ENCODE measurements at regions not wholly inside any gene's neighbourhood (a gene's known extent, or its start where the extent isn't known, plus 50 kb on each side); places are given as distances from the start of the nearest gene placed in this dataset.

DNA sequence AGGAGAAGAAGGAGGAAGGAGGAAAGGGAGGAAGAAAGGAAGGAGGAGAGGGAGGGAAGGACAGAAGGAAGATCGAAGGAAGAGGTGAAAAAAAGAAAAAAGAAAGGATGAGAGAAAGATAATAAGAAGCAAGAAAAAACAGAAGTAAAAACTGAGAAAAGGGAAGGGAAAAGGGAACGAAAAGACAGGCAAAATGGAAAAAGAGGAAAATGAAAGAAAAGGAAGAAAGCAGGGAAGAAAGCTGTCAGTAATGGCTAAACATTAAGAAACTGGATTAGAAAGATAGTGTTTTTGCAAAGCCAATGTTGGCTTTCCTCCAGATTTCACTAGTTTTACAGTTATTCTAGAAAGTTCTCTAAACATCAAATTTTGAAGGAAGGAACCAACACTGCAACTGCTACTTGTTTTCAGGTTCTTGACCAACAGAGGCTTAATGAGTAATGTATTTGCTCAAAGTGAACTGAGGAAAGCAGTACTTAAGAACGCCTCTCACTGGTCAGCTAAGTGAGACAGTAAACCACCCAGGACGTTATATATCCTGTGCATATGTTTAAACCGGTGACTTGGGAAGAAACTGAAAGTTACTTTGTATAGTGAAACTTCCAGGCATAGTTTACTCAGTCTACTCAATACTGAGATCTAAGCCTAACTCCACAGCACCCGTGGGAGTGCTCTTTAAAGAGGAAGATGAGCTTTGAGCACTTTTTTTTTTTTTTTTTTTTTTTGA, 286.2 kb upstream of the TRIB2 start:
- ATAC-seq: no peak
- intact Hi-C loops (cut with micrococcal nuclease): no loop called here

DNA sequence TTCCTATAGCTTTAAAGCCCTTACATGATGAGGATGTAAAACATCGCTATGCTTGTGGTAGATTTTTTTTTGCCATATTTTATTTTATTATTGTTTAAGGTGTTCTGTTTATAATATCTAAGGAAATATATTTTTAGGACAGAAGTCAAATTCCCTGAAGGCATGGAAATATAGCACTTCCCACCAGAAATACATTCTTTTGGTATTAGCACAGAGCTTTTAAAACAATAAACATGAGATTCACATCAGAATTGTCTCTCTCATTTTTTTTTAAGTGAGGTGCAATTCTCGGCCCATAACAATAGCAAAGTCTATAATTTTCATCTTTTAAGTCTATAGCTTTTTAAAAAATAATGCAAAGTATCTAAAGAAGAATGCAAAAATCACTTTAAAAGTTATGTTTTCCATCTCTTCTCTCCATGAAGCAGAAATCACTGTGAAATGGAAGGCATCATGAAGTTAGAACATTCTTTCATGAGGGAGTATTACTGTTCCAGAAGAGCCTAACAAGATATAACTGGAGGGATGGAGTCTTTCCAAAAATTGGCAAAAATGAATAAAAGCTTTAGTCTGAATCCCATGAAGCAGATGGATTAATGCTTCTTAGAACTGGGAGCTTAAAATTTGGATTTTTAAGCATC, 283.6 kb upstream of the TRIB2 start:
- ATAC-seq: no peak
- no peak for DNase-seq
- intact Hi-C loops (cut with micrococcal nuclease): no loop called here

More for the DNA sequence above, 286.2 kb upstream of the TRIB2 start:
- no peak for DNase-seq

DNA sequence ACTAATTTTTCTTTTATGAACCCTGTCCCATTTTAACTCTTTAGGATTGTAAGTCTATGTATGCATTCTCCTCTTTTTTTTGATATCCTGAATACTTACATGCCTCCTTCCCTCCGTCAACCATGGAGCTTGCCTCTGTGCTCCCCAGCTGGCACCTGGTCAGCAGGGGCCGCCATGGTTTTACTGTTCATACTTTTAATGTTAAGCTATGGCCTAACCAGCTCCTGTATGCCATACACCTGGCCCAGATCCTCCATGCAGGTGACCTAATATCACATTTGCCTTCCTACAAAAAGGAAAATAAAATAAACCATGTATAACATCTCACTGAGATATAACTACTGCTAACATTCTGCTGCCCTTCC, 283.1 kb upstream of the TRIB2 start:
- ATAC-seq: no peak
- DNase-seq: no peak
- intact Hi-C loops (cut with micrococcal nuclease): no loop called here

DNA sequence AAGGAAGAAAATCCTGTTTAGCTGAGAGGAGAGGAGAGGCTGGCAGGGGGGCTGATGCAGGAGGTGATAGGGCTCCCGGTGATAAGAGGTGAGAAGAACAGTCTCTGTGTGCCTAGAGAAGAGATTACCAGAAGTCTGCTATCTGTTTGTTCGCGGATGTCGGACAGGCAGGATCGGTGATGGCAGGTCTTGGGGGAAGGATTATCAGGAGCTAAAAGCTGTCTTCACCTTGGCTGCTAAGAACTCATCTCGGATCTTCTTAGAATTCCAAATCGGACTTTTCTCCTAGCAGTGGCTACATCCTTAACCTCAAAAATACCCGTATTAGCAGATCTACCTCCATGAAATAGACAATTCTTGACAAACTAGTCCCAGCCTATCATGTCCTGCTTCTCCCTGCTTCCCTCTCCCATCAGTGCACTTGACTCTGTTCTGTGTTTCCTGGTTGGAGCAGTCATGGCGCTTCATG, 282.1 kb upstream of the TRIB2 start:
- intact Hi-C loops (cut with micrococcal nuclease): no loop called here
- no peak for DNase-seq
- ATAC-seq: no peak

DNA sequence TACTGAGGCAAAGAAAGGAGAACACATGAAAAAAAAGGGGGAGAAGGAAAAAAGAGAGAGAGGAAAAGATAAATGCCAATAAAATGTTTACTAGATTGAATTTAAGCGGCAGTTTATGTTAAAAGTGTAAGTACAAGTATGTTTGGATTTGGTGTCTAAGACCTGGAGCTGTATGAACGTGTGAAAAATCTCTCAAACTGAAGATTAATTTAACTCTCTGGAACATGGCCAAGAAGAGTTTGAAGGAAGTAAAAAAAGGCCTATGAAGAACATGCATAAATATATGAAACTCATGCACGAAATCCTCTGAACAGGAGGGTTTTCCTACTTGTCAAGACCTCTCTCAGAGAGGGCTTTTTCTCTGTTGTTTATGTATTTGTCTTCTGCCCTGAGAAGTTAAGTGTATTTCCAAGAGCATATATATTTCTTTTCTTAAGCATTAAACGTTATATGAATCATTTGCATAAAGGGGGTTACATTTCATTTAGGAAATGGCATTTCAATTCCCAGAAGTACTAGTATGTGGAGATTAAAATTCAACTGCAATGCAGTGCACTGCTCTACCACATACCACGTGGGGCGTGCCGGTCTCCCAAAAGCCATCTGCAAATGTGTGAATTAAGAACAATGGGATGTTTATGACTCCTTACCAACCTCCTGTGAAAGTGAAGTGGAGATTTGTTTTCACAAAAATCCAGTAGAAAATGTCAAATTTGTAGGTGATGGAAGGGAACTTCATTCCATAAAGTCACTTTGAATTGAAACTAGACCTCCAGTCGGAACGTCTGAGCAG, 281.1 kb upstream of the TRIB2 start:
- DNase-seq: no peak
- no peak for ATAC-seq
- intact Hi-C loops (cut with micrococcal nuclease): no loop called here

DNA sequence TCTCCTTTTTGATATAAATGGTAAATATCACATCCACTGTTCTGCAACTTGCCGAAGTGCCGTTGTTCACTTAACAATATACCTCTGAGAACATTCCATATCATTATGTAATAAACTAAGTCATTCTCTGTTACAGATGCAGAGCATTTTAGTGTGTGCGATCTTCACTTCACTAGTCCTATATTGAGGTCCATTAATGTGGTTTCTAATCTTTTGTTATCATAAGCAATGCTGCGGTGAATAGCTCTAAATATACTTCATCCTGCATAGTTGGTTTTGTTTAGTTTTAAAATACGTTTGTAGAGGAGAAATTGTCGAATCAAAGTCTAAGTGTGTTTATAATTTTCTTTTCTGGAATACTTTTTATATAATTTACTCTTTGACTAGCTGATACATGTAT, 280.3 kb upstream of the TRIB2 start:
- DNase-seq: no peak
- intact Hi-C loops (cut with micrococcal nuclease): no loop called here
- no peak for ATAC-seq

DNA sequence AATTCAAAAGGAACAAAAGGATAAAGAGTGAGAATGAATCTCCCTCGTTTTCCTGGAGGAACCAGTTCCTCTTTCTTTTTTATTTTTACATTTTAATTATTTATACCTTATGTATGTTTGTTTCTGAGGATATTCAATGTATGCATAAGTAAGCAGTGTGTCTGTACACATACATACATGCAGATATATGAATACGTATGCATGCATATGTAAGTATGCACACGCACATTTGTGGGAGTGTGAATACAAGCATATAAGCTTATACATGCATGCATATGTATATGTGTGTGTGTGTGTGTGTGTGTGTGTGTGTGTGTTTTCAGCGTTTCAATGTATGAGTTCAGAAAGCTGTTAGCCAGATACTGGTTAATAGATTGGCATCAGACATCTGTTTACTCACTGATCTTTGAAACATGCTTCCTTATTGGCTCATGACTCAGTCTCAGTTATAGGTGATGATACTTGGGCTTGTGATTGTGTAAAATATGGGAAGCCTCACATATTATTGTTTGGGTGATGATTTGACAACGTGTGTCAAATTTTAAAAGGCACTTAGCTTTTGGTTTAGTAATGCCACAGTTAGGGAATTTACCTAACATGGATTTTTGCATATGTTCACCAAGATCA, 279.7 kb upstream of the TRIB2 start:
- DNase-seq: no peak
- ATAC-seq: no peak
- intact Hi-C loops (cut with micrococcal nuclease): no loop called here

DNA sequence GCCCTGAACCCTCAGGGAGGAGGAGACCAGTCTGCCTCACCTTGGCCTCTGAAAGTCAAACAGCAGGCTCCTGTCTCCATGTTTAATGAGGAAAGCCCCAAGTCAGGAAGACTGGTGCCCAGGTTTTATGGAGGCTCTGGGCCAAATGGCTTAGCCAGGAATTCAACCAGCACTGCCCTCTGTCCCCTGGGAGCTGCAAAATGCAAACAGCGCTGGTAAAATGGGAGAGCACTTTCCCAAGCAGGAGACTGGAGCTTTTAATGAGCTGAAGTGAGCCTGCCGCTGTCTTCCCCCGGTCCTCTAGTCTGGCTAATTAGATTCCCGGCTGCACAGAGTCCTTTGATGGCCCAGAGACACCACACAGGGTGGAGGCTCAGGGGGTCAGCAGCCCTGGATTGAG, 276.0 kb upstream of the TRIB2 start:
- no peak for DNase-seq
- ATAC-seq: no peak
- intact Hi-C loops (cut with micrococcal nuclease): no loop called here

DNA sequence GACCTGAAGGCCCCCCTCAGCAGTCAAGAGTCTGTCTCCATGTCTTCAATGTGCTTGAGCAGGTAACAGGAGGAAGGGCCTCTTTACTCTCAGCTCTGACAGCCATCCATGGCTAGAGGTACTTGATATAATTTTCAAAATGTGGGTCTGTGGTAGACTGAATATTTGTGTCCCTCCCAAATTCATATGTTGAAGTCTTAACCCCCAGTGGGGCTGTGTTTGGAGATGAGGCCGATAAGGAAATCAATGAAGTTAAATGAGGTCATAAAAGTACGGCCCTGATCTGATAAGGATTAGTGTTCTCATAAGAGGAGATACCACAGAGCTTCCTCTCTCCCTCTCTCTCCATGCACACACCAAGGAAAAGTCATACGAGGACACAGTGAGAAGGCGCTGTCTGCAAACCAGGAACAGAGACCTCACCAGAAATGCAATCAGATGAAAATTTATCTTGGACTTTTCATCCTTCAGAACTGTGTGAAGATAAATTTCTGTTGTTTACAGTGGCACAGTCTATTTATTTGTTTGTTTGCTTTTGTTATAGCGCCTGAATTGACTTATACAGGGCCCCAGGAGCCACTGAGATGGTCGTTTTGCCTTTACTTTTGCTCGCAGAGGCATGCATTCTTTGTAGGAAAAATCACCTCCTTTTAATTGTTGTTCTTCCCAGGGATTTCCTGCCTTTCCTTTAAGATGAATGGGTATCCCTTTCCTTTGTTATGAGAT, 274.8 kb upstream of the TRIB2 start:
- ATAC-seq (no peak), DNase-seq (no peak)
- intact Hi-C loops (cut with micrococcal nuclease): no loop called here

DNA sequence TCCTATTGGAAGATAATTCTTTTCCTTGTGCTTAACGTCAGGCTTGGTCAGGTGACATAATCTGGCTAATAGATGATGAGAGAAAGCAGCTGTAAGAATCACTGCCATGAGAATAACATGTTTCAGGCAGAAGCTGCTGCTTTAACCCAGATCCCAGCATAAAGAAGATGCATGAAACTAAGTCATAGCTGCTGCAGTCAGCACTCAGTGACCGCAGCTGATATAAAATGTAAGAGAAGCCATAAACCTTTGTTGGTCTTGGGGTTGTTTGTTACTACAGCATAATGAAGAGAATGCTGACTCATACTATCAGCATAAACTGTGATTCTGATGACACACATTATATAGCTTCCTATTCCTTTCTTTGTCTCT, 274.3 kb upstream of the TRIB2 start:
- no peak for DNase-seq
- no peak for ATAC-seq
- intact Hi-C loops (cut with micrococcal nuclease): no loop called here

DNA sequence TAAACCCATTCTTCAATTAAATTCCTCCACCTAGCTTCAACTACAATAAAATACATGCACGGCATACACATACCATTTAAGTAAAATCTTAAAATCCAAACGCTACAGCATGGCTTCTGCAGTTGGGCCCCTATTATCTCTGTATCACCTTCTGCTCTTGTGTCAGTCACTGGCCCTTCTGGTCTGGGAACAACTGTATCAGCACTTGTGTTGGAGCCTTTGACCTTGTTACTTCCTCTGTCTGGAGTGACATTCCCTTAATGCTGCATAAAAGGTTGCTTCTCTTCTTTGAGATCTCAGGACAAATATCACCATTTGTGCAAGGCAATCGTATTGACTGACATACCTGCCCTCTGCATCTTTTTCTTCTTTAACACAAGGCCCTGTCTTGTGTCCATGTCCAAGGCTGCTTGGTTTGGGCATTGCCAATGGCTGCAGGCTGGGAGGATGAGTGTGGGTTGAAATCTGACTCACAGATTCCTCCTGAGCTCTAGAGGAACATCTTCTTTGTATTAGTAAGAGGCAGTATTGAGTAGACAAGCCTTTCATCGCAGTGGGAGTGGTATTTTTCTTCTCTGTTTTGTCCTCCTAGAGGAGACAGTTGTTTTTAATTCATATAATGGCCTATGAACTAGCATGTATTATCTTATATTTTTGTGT, 267.8 kb upstream of the TRIB2 start:
- intact Hi-C loops (cut with micrococcal nuclease): no loop called here
- no peak for DNase-seq
- peak; percentile 37 for ATAC-seq

DNA sequence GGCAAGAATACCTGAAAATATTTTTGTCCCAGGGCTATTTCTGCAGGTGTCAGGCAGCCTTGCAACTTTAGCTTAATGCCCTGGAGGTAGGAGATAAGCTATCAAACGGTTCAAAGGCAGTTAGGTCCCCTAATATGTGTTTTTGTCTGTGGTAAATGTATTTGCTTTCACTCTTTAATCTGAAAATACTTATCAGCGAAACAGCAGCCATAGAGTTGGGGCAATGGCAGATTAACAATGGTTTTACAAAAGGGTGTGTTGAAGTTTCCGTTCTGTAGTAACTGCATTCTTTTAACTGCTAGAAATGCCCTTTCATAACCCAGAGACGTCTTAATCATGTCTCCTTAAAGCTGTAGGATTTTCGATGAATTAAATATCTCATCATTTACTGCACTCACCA, 265.0 kb upstream of the TRIB2 start:
- no peak for ATAC-seq
- DNase-seq: no peak
- intact Hi-C loops (cut with micrococcal nuclease): no loop called here

DNA sequence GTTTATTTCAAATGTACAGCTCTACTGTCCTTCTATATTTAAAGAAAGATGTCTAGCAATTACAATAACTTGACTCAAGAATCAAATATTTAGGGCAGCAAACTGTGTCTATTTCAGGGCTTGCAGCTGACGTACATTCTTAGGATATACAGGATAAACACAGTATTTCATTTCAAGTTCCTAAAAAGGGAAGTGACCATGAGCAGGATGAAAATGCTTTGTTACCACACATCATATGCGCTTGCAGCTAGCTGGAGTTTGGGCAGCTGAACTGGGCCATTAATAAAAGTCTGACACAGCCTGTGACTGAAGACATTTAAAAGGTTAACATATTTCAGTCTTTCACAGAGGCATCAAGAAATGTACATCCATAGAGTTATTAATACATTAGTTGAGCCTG, 264.6 kb upstream of the TRIB2 start:
- intact Hi-C loops (cut with micrococcal nuclease): no loop called here
- no peak for DNase-seq
- no peak for ATAC-seq

DNA sequence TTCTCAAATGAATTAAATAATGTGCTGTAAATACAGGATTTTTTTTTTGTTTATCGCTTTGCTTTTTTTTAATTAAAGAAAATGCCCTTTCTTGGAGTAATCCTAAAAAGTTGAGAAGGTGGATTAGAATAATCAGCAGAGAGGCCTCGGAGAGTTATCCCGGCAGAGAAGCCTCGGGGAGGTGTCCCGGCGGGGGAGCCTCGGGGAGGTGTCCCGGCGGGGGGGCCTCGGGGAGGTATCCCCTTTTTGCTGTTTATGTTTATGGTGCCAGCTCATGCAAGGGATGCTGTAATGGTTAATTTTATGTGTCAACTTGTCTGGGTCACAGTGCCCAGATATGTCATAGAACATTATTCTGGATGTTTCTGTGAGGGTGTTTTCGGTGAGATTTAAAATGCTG, 263.0 kb upstream of the TRIB2 start:
- intact Hi-C loops (cut with micrococcal nuclease): no loop called here
- DNase-seq: no peak
- no peak for ATAC-seq

DNA sequence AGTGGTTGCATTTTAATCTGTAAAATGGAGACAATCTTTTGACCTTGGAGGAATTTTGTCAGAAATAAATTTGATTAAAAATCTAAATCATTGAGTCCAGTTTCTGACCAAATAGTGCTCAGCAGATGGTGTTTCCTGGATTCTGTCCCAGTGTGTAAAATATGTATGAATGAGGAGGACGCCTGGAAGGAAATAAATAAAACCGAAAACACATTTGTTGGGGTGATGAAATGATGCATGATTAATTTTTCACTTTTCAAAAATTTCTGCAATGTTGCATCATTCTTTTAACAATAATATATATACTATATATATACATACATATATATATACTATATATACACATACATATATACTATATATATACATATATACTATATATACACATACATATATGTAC, 261.1 kb upstream of the TRIB2 start:
- DNase-seq: no peak
- intact Hi-C loops (cut with micrococcal nuclease): no loop called here
- no peak for ATAC-seq

DNA sequence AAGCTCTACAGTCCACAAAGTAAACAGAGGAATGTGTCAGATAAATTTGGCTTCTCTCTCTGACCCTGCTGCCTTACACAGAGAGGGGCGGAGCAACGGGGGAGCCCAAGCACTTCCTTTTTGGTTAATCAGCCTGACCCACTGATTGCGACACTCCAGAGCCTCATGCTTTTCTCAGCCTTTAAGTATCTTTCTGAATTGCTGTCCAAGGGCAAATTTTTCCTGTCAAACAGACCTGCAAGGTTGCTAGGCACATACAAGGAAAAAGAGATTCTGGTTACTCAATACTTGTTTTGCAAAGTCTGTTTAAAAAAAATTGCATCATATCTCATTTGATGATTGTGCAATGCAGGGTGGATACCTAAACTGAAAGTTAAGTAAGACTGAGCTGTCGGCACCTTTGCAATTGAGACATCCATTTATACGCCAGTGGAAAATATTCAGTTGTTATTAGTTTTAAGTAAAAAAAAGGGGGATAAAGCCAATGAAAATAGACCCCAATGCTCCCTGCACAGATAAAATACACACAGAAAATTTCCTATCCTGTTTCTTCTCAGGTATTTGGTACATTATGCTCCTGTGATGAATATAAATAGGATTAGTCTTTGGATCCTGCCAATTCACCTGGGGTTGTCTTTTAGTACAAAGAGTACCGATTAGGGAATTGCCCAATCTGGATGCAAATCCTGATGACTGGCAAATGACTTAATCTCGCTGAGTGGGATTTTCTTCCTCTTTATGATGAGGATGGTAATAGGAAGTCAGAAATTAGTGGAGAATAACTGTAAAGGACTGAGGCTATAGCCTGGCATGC, 260.2 kb upstream of the TRIB2 start:
- intact Hi-C loops (cut with micrococcal nuclease): no loop called here
- peak; percentile 88 for DNase-seq
- ATAC-seq: peak; percentile 97

DNA sequence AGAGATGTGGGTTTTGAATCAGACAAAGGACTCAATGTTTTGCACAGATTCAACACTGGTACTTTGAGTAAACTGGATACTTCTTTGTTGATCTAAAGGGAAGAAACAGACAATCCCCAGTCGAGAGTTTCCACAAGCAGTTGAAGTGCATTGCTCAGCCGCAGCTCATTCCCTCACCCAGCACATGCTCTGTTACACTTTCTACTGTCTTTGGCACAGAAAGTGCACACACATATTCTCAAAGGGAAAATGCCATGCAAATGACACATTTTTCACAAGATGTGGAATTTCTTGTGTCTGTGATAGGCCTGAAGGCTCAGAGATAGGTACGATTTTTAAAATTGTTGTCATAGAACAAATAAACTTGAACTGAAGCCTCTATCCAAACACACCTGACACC, 258.9 kb upstream of the TRIB2 start:
- DNase-seq (no peak), ATAC-seq (peak; percentile 18)
- intact Hi-C loops (cut with micrococcal nuclease): no loop called here

DNA sequence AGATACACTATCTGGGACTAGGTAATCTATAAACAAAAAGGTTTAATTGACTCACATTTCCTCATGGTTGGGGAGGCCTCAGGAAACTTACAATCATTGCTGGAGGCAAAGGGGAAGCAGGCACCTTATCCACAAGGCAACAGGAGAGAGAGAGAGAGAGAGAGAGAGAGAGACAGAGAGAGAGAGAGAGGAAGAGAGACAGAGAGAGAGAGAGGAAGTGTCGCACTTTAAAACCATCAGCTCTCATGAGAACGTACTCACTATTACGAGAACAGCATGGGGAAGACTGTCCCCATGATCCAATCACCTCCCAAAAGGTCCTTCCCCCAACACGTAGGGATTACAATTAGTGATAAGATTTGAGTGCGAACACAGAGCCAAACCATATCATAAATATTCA, 253.5 kb upstream of the TRIB2 start:
- DNase-seq (no peak), ATAC-seq (no peak)
- intact Hi-C loops (cut with micrococcal nuclease): no loop called here

Measured in left ventricle myocardium superior (tissue), 1 donor.